ENCODE measurements at regions not wholly inside any gene's neighbourhood (a gene's known extent, or its start where the extent isn't known, plus 50 kb on each side); places are given as distances from the start of the nearest gene placed in this dataset.

DNA sequence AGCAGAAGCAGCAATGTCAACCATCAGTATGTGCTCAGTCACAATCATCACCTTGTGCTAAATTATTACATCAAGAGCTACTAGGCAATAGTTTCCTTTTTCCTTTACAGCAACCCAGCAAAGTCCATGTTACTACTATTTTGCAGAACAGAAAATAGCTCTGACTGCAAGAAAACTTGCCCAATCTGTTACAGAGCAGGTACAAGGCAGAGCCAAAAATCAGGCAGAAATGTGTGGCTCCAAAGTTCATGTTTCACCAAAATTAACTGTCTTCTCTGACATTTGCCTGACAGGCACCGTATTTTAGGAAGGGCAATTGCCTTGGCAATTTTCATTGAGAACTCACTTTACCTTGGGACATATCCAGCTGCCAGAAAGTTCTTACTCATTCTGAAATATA lies 177.6 kb upstream of the TMTC4 start:
- no peak overlapping the region for H4K91ac ChIP-seq (ENCODE audit: insufficient read depth, low read depth, low read length)
- H2BK5ac ChIP-seq (ENCODE audit: low read depth, low read length, poor library complexity, severe bottlenecking), result no peak overlapping the region
- intact Hi-C loops (cut with micrococcal nuclease) (no loop called here), dilution Hi-C loops (cut with HindIII; ENCODE audit: low sequenced_read_pairs, unreplicated experiment) (no loop called here), in situ Hi-C loops (cut with MboI; ENCODE audit: low sequenced_read_pairs) (no loop called here)
- no TSS peak for BruUV-seq (replicated peaks)
- peaks cover 4% of the 10 kb centered on the region for H3K27me3 ChIP-seq (ENCODE audit: control insufficient read depth, insufficient read depth, low read length)
- TF ChIP-seq RAD21 (IDR thresholded peaks at IDR 0.05; ENCODE audit: low read length), result no peak
- TF ChIP-seq MXI1 (IDR thresholded peaks at IDR 0.05; ENCODE audit: borderline replicate concordance, low read depth, low read length), result no peak
- TF ChIP-seq BHLHE40 (IDR thresholded peaks at IDR 0.05; ENCODE audit: low read depth, low read length), result no peak
- no peak for TF ChIP-seq FOS (IDR thresholded peaks at IDR 0.05; ENCODE audit: low read depth, low read length)
- no peak for TF ChIP-seq POLR2A (IDR thresholded peaks at IDR 0.05; ENCODE audit: low read depth, low read length)
- TF ChIP-seq MAZ (IDR thresholded peaks at IDR 0.05; ENCODE audit: borderline replicate concordance, low read depth, low read length), result no peak
- TF ChIP-seq CHD1 (IDR thresholded peaks at IDR 0.05; ENCODE audit: low read depth, low read length), result no peak
- TF ChIP-seq, protein P1, sequence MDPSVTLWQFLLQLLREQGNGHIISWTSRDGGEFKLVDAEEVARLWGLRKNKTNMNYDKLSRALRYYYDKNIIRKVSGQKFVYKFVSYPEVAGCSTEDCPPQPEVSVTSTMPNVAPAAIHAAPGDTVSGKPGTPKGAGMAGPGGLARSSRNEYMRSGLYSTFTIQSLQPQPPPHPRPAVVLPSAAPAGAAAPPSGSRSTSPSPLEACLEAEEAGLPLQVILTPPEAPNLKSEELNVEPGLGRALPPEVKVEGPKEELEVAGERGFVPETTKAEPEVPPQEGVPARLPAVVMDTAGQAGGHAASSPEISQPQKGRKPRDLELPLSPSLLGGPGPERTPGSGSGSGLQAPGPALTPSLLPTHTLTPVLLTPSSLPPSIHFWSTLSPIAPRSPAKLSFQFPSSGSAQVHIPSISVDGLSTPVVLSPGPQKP (IDR thresholded peaks at IDR 0.05; ENCODE audit: borderline replicate concordance, low read depth, low read length), result no peak
- no peak for TF ChIP-seq RFX5 (IDR thresholded peaks at IDR 0.05; ENCODE audit: low read depth, low read length)
- no peak for TF ChIP-seq MAFK (IDR thresholded peaks at IDR 0.05; ENCODE audit: low read depth, low read length)
- no peak for TF ChIP-seq RCOR1 (IDR thresholded peaks at IDR 0.05; ENCODE audit: insufficient replicate concordance, low read length)
- TF ChIP-seq, protein P2, sequence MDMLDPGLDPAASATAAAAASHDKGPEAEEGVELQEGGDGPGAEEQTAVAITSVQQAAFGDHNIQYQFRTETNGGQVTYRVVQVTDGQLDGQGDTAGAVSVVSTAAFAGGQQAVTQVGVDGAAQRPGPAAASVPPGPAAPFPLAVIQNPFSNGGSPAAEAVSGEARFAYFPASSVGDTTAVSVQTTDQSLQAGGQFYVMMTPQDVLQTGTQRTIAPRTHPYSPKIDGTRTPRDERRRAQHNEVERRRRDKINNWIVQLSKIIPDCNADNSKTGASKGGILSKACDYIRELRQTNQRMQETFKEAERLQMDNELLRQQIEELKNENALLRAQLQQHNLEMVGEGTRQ (IDR thresholded peaks at IDR 0.05; ENCODE audit: low read depth, low read length), result no peak
- no peak for TF ChIP-seq CEBPB (IDR thresholded peaks at IDR 0.05; ENCODE audit: low read depth, low read length)
- no peak for TF ChIP-seq NFE2L2 (IDR thresholded peaks at IDR 0.05; ENCODE audit: low read depth, low read length)
- TF ChIP-seq SMC3 (IDR thresholded peaks at IDR 0.05; ENCODE audit: low read depth, low read length), result no peak
- no peak for ATAC-seq (ENCODE audit: low read depth)
- no peak overlapping the region for H3K9ac ChIP-seq (ENCODE audit: low read depth, low read length)
- H3K36me3 ChIP-seq (ENCODE audit: control insufficient read depth, insufficient read depth, low read length), result no peaks in the 10 kb centered on the region
- no peak overlapping the region for H2AFZ ChIP-seq (replicated peaks; ENCODE audit: low read length, poor library complexity)
- H2AK9ac ChIP-seq (replicated peaks; ENCODE audit: low read depth, low read length, poor library complexity), result no peak overlapping the region
- no peak overlapping the region for H3K4me3 ChIP-seq (ENCODE audit: insufficient read depth, low read depth, low read length)
- H3K79me1 ChIP-seq (ENCODE audit: low read depth in 1 of 2, low read length in 2 of 2), result no peaks in the 10 kb centered on the region
- no peak for DNase-seq
- H3K4ac ChIP-seq (ENCODE audit: low read depth, low read length), result no peak overlapping the region
- no peak overlapping the region for H2AK5ac ChIP-seq (ENCODE audit: low read depth, low read length)
- H4K8ac ChIP-seq (ENCODE audit: low read depth in 2 of 2, low read length in 2 of 2), result no peak overlapping the region
- H2BK20ac ChIP-seq (ENCODE audit: low read depth, low read length), result no peak overlapping the region
- H2BK15ac ChIP-seq (ENCODE audit: low read depth, low read length), result no peak overlapping the region
- H3K4me1 ChIP-seq (ENCODE audit: control insufficient read depth, insufficient read depth, low read length), result no peaks in the 10 kb centered on the region
- H4K5ac ChIP-seq (ENCODE audit: low read depth, low read length), result no peak overlapping the region
- ChIA-PET CTCF (interaction anchor here (0.6 to 0.8 kb wide), 2 partner anchors 12 to 14 kb away, joined by 3 to 4 read pairs; no protein-coding TSS in a partner anchor), POLR2A (ENCODE audit: unreplicated experiment) (no interaction called here)
- H4K20me1 ChIP-seq (ENCODE audit: insufficient read depth, low read length), result no peaks in the 10 kb centered on the region
- H3K14ac ChIP-seq (replicated peaks; ENCODE audit: low read depth, low read length), result no peak overlapping the region
- H3K23ac ChIP-seq (ENCODE audit: low read depth, low read length), result no peak overlapping the region
- H3K4me2 ChIP-seq (ENCODE audit: low read depth, low read length), result no peak overlapping the region
- no peak overlapping the region for H3K56ac ChIP-seq (ENCODE audit: extremely low read depth, insufficient read depth, low read length)
- WGBS, 2 experiments (ENCODE audit: extremely low coverage in 2 of 2, insufficient read length in 1 of 2), result no CpG with 5 or more reads among the region's 1 CpG
- H3K18ac ChIP-seq (ENCODE audit: low read depth, low read length), result no peak overlapping the region
- H3K9me1 ChIP-seq (ENCODE audit: insufficient read depth, low read length), result no peaks in the 10 kb centered on the region
- peaks cover 3% of the 10 kb centered on the region for H3K9me3 ChIP-seq (ENCODE audit: control insufficient read depth, insufficient read depth, low read length)
- no peak overlapping the region for H2BK120ac ChIP-seq (ENCODE audit: low read depth, low read length)
- no peak overlapping the region for H3K27ac ChIP-seq (ENCODE audit: insufficient read depth, low read length)
